DMS114 treated with DMSO at 0.1 percent for 48 hours (cell line): ENCODE measurements at regions not wholly inside any gene's neighbourhood (a gene's known extent, or its start where the extent isn't known, plus 50 kb on each side); places are given as distances from the start of the nearest gene placed in this dataset.
"Not testable (repeated sequence)": the region's sequence is repeated elsewhere in the genome, so short reads cannot be mapped to it uniquely, and the experiment has no call there.

Source experiments
- DNase-seq: peaks from one replicate; lab custom pipeline; 2025; ENCODE audit not compliant: unreplicated experiment; lab: John Stamatoyannopoulos, UW

DNA sequence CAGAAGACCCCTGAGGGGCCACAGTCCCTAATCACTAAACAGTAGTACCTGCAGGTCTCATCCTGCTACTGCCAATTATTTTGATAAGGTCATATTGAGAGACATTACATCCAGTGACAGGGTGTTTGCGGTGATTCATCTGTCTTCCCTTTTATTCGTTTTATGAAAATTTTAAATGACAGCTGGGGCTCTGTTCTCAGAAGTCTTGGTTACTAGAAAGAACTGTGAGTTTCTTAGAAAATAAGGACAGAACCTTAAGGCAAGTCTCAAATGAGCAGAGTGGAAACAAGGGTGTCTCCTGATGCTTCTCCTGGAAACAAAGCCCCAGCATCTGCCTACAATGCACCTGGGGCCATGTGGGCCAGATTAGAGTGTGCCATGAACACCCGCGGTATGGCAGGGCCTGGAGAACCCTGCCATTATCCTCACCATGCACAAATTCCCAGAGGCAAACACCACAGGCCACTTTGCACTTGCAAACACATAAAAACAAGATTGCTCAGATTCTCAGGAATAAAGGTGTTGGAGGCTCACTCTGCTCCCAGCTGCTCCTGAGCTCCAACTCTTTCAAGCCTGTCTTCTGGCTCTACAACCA, 66.3 kb upstream of the IQSEC1 start:
- no peak for DNase-seq

DNA sequence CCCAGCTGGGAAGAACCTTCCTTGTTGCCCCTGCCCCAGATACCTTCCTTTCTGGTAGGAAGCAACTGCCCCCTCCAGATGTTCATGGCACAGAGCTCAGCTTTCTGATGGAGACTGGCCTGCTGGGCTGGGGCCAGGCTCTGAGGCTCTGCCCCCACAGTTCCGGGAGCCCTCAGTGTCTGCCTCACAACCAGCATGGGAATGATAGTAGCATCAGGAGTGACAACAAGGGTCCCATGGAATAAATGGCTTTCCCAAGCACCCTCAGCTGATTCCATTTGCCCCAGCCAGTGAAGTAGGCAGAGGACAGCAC, 65.6 kb upstream of the IQSEC1 start:
- no peak for DNase-seq

DNA sequence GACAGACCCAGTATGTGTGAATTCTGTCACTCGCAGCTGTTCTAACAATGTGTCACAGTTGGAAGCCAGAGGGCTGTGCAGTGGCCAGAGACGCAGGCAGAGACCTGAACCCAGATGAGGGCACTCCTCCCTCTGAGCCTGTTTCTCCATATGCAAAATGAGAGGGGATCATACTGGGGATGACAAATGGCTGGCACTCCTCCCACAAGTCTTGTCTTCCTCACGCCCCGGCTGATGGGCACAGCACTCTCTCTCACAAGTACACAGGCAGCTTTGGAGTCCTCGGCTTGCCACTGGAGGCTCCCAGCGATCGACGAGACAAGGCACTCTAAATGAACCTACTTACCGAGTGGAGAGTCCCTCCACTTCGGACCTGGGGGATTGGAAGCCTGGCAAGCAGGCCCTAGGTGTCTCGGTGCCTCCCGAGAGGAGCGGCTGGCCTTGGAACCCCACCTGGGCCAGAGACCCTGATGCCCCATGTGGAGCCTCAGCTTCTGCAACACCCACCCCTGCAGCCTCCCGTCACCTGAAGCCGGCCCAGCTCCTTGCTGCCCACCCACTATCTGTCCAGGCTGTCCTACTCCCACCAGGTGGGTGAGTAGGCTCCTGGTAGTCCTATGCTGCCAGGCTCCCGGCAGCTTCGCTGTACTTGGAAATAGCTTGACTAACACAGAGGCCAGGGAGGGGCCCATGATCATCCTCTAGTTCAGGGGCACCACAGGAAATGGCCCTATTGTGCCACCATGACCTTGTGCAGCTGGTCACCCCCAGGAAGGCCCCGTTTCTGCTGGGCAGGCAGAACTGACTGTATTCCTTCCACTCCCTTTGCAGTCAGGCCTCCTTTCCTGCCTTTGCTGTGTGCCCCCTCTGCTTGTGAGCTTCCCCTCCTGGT, 65.0 kb upstream of the IQSEC1 start:
- DNase-seq: no peak

DNA sequence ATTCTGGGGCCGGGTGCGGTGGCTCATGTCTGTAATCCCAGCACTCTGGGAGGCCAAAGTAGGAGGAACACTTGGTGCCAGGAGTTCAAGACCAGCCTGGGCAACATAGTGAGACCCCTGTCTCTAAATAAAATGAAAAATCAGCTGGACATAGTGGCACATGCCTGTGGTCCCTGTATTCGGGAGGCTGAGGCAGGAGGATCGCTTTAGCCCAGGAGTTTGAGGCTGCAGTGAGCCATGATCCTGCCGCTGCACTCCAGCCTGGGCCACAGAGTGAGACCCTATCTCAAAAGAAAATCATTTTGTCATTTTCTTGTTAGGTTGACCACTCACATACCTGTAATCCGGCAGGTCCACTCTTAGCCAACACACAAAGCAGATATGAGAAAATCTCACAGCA, 63.6 kb upstream of the IQSEC1 start:
- DNase-seq: not testable (repeated sequence)

DNA sequence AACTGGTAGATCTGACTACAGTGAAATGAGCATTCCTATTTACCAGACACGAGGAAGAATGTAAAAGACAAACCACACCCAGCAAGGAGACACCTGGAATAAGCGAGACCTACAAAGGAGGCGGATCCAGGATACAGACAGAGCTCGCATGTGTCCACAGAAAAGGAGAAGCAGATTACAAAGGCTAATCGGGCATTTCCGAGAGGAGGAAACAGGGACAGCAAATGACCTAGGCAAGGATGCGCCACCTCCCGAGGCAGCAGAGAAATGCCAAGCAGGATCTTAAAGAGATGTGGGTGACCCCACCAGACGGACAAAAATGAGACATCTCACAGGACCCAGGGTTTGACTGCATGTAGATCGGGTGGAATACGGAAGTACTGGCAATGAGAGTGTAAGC, 63.2 kb upstream of the IQSEC1 start:
- no peak for DNase-seq

DNA sequence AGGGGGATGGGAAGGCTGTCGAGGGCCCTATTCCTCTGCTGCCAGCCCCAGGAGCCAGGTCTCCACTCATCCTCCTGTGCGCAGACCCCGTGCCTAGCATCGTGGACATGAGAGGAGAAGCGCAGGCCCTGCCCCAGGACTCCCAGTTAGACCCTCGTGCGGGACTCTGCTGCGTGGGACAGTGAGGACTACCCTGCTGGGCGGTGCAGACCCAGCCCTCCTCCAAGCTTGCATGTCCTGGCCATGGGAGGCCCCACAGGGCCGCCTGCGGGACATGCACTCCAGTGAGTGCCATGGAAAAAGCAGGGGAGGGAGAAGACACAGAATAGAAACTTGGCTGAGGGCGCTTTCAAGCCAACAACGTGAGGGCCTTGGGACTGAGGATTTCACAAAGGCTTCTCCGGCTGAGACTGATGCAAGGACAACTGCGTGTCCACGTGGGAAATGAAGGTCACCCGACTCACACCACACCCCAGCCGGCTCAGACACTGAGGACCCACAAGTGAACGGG, 62.6 kb upstream of the IQSEC1 start:
- DNase-seq: no peak

DNA sequence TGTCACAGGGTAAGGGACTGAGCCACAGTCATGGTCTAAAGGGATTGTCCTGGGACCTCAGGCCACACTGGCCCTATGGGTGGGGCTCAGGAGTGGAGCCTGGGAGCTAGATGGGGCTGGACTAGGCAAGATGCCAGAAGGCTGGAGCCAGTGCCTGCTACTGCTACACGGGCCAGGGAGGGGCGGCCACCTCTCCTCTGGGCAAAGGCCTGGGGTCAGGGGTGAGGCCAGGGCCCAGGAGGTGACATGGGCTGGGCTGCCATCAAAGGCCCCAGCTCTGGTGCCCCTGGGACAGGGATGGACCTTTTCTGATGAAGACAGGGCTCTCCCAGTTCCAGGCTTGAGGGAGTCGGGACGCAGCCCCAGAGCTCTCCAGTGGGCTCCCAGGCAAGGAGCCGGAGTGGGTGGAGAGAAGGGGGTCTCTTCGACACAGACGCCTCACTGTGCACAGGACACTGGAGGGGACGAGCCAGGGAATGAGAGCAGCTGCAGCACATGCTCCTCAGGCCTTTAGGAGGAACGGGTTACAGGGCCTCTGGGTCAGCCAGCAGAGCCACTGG, 62.1 kb upstream of the IQSEC1 start:
- no peak for DNase-seq

DNA sequence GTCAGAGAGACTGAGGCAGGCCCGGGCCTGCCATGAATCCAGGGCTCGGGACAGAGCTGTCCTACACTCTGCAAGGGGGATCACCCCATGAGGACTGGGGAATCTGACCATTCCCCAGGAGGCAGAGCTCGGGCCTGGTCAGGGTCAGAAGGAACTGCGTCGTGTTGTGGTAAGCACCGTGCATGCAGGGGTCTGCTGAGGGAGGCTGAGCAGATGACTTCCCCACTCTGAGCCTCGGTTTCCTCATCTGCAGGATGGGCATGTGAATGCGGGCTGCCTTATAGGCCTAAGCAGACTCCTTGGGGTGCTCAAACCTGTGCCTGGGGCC, 61.6 kb upstream of the IQSEC1 start:
- no peak for DNase-seq

DNA sequence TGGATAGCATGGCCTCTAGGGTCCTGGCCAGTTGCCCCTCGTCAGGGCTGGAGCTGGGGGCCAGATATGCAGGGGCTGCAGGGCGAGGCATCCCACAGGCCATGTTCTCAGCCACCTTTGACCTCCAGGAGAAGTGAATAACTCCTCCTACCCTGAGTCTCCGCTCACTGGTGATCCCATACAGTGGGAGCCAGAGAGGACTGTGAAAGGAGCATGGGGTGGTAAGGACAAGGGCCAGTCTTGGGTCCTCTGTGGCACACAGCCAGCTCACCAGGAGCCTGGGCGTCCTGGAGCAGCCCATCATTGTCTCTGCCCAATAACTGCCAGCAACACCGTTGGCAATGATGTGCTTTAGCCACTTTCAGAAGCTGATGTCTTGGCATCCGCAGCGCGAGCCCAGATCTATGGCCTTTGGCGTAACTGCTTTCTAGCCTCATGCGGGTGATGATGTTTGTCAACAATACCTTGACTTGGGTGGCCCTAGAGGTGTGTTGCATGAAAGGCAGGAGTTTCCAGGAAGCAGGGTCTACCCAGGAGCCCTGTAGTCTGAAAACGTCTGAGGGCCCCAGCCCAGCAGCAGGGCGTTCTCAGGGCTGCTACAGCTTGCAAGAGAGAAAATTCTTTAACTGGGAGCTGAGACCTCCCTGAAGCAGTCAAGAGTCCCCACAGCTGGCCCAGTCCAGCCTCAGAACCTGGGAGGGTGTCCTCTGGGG, 61.1 kb upstream of the IQSEC1 start:
- DNase-seq: no peak

DNA sequence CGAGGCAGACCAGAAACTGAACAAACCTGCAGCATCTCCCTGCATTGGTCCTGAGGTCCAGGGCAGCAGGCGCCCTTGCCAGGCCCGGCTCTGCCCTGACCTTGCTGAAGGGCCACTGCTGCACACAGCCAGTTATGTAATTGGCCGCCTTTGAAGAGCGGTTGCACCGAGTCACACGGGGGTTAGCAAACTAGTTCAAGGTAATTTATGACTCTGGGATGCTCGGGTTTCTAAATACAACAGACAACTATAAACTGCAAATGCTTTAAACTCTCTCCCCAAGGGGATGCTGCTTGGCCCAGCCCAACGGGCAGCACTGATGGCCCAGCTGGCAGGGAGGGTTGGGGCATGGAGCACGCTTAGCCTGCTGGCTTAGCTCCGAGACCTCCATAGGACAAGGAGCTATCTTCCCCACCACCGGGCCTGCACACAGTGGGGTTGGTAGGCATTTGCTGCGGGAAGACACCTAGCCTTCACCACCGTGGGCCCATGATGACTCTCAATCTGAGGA, 60.3 kb upstream of the IQSEC1 start:
- DNase-seq: no peak

DNA sequence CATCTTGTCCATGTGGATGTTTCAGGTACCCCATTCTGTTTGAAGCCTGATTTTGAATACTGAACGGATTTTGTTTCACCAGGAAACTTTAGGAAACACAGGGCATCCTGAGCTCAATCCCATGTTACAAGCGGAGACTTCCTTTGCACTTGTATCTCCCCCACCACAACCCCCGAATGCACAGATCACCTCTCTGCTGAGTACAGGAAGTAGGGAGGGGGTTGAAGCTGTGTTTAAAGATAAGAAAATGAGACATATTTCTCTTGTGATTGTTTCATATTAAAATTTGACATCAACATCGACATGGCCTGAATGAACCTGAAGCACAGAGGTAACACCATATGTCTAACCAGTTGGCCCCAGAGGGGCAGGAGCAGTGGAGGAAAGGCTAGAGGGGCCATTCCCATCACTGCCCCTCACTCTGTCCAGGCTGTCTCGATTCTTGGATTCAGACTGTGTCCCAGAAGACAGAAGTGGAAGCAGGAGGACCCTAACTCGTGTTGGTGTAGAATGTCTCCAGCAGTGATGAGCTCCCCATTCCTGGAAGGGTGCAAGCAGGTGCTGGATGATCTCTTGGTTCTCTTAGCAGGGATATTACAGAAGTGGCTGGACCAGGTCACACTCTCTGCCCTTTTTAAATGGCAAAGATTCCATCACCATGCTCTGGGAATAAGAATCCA, 59.6 kb upstream of the IQSEC1 start:
- no peak for DNase-seq

DNA sequence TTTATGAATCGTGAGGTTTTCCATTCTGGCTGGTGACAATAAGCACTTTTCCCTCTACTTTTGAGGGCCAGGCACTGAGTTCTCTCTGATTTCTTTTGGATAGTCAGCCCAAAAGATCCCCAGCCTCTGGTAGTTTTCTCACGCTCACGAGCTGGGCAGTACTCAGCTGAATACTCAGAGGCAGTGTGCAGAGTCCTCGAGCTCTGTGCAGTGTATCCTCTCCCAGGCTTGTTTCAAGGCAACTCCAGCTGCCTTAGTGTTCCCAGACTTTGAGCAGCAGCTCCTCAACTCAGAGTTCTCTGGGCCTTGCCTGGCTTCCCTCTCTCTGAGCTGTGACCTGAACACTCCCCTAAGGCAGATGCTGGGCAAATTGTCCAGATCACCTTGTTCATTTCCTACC, 59.1 kb upstream of the IQSEC1 start:
- DNase-seq: no peak

DNA sequence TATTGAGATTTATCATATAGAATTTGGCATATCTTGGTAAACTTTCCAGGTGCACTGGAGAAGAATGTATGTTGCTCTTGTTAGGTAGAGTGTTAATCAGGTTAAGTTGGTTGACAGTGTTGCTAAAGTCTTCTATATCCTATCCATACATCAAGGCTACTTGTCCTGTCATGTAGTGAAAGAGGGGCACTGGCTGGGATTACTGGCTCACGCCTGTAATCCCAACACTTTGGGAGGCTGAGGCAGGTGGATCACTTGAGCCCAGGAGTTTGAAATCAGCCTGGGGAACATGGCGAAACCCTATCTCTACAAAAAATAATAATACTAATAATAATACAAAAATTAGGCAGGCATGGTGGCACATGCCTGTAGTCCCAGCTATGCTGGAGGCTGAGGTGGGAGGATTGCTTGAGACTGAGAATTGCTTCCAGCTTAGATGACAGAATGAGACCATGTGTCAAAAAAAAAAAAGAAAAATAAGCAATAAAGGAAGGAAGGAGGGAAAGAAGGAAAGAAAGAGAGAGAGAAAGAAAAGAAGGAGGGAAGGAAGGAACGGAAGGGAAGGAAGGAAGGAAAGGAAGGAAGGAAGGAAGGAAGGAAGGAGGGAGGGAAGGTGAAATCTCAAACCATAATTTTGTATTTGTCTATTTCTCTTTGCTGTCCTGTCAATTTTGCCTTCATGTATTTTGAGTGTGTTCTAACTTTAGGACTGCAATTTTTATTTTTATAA, 57.4 kb upstream of the IQSEC1 start:
- DNase-seq: no peak

DNA sequence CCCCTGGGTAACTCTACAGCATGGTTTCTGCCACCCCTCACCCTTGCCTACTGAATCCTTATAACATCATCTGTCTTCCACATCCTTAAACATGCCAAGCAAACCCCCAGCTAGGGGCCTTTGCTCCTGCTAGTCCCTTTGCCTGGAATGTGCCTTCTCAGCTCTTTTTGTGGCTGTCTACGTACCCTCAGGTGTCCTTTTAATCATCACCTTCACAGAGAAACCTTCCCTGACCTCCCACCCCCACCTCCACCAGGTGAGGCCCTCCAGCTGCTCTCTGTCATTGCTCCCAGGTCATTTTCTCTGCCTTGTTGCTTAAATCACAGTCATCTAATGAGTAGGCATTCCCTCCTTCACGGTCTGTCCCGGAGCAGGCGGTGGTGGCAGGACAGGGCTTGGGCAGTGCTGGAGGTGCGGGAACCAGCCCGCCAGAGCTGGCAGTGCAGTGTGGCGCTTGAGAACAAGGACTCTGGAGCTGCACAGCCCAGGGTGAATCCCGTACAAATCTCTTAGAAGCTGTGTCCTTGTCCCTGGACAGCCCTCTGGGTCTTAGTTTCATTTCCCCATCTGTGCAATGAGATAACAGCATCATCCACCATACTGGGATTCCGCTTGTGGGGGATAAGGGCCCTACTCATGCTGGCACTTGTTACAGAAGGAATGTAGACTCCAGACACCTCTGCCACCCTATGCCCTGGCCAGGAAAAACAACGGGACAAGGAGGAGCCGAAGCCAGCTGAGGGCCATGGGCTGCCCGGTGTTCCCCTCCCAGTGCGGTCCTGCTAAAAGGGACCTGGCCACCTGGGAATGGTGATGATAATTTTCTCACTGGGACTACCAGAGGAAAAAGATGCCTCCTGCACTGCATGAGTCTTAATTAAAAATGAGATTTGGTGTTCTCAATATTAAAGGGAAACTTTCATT, 52.1 kb upstream of the IQSEC1 start:
- no peak for DNase-seq

DNA sequence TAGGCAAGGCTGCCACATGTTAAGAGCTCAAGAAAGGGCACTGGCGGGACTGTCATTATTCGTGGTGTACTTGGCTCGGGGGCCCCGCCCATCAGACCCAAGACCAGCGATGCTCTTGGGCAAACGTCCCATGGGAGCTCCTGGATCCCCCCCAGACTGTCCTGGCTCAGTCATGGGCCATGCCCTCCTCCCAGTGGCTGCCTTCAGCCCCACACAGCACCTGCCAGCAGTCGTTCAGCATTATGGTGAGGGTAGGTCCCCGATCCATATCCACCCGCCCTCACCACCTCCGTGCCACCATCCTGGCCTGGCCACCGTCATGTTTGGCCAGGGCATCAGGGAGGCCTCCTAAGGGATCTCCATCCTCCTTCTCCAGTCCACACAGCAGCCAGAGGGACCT, 51.4 kb upstream of the IQSEC1 start:
- no peak for DNase-seq

DNA sequence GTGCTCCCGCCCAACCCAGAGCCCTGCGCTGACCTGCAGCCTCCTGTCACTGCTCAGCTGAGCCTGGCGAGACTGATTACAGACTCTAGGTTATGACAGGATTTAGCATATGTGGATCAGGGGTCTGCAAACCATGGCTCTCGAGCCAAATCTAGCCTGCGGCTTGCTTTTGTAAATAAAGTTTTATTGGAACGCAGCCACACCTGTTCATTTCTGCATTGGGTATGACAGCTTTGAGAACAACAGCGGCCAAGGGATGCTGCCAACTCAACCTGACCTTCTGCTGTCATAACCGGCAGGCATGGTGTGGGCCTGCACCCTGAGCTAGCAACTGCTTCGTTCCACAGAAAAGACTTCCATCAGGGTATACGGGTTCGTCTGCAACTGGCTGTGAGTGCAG, 50.5 kb upstream of the IQSEC1 start:
- DNase-seq: no peak

DNA sequence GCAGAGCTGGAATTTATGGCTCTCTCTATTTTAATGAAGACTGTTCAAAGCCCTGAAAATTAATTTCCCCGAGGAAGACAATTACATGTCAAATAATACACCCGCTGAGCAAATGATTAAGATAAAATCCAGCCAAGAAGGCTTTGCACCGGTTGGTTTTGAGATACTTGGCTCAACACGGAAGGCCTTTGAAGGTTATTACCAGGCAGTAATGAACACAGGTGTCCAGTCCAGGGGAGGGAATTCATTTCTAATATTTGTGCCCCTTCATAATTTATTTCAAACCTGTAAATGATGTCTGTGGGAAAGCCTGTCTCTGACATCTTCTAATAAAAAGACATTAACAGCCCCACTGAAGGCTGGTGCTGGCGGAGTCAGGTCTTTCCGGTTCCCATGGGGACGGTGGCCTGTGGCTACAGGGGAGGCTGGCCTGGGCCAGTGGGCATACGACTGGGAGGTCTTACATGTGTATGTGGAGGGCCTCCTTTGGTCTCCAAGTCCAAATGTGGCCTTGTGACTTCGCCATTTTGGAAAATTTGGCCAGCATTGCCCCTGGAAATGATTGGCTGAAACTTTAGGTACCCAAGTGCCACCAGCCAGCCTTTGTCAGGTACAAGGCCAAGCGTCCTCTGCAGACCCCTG, 49.9 kb upstream of the IQSEC1 start:
- no peak for DNase-seq
